ENCODE measurements at regions not wholly inside any gene's neighbourhood (a gene's known extent, or its start where the extent isn't known, plus 50 kb on each side); places are given as distances from the start of the nearest gene placed in this dataset.

- Histone ChIP-seq H3K36me3 (ENCODE audit: insufficient read depth in 1 of 2, low read depth in 1 of 2) (no peaks in the 10 kb centered on the region), H3K4me3 (no peak overlapping the region), H3K27me3 (ENCODE audit: insufficient read depth in 3 of 3, low read length in 2 of 3) (no peaks in the 10 kb centered on the region), H3K9me3 (no peaks in the 10 kb centered on the region), H3K27ac (no peak overlapping the region), H3K4me1 (no peaks in the 10 kb centered on the region)
- 24 to 36% (median 30%) methylated on average over 1 of the region's 1 CpG for WGBS, 3 donors
- TF ChIP-seq CTCF (IDR thresholded peaks at IDR 0.05): no peak
- no peak for DNase-seq
- intact Hi-C loops (cut with DNase I): no loop called here
- no peak for ATAC-seq
These were observed 1373.5 kb upstream of the PABPC4L start for GRCh38 chr4:135575041-135575440.

- no peak for TF ChIP-seq CTCF (IDR thresholded peaks at IDR 0.05)
- ATAC-seq: no peak
- no peak overlapping the region for H3K27ac ChIP-seq
- no peaks in the 10 kb centered on the region for H3K27me3 ChIP-seq (ENCODE audit: insufficient read depth in 3 of 3, low read length in 2 of 3)
- no peaks in the 10 kb centered on the region for H3K9me3 ChIP-seq
- DNase-seq: no peak
- H3K4me3 ChIP-seq: no peak overlapping the region
- no peaks in the 10 kb centered on the region for H3K4me1 ChIP-seq
- H3K36me3 ChIP-seq (ENCODE audit: insufficient read depth in 1 of 2, low read depth in 1 of 2): no peaks in the 10 kb centered on the region
- intact Hi-C loops (cut with DNase I): no loop called here
These were observed 1371.7 kb upstream of the PABPC4L start for GRCh38 chr4:135573251-135573650.

- H3K4me1 ChIP-seq: no peaks in the 10 kb centered on the region
- no peaks in the 10 kb centered on the region for H3K36me3 ChIP-seq (ENCODE audit: insufficient read depth in 1 of 2, low read depth in 1 of 2)
- no peak for TF ChIP-seq CTCF (IDR thresholded peaks at IDR 0.05)
- ATAC-seq (no peak), DNase-seq (no peak)
- 47 to 72% (median 68%) methylated on average over 1 of the region's 1 CpG for WGBS, 3 donors
- no peak overlapping the region for H3K4me3 ChIP-seq
- H3K9me3 ChIP-seq: no peaks in the 10 kb centered on the region
- H3K27me3 ChIP-seq (ENCODE audit: insufficient read depth in 3 of 3, low read length in 2 of 3): no peaks in the 10 kb centered on the region
- intact Hi-C loops (cut with DNase I): no loop called here
- H3K27ac ChIP-seq: no peak overlapping the region
These were observed 1362.5 kb upstream of the PABPC4L start for GRCh38 chr4:135564090-135564489.

- 49 to 65% (median 59%) methylated on average over 1 of the region's 1 CpG for WGBS, 3 donors
- intact Hi-C loops (cut with DNase I): no loop called here
- Histone ChIP-seq H3K36me3 (ENCODE audit: insufficient read depth in 1 of 2, low read depth in 1 of 2) (no peaks in the 10 kb centered on the region), H3K27ac (no peak overlapping the region), H3K4me1 (no peaks in the 10 kb centered on the region), H3K27me3 (ENCODE audit: insufficient read depth in 3 of 3, low read length in 2 of 3) (no peaks in the 10 kb centered on the region), H3K4me3 (no peak overlapping the region), H3K9me3 (no peaks in the 10 kb centered on the region)
- no peak for DNase-seq
- ATAC-seq: no peak
- no peak for TF ChIP-seq CTCF (IDR thresholded peaks at IDR 0.05)
These were observed 1351.6 kb upstream of the PABPC4L start for GRCh38 chr4:135553213-135553612.

- Histone ChIP-seq H3K4me1 (no peaks in the 10 kb centered on the region), H3K27ac (no peak overlapping the region), H3K4me3 (no peak overlapping the region), H3K36me3 (ENCODE audit: insufficient read depth in 1 of 2, low read depth in 1 of 2) (no peaks in the 10 kb centered on the region), H3K9me3 (no peaks in the 10 kb centered on the region), H3K27me3 (ENCODE audit: insufficient read depth in 3 of 3, low read length in 2 of 3) (no peaks in the 10 kb centered on the region)
- ATAC-seq (no peak), DNase-seq (no peak)
- TF ChIP-seq CTCF (IDR thresholded peaks at IDR 0.05): no peak
- 65 to 73% (median 68%) methylated on average over 3 of the region's 3 CpGs for WGBS, 3 donors
- intact Hi-C loops (cut with DNase I): no loop called here
These were observed 1350.5 kb upstream of the PABPC4L start for GRCh38 chr4:135552131-135552530.
